ENCODE measurements at regions not wholly inside any gene's neighbourhood (a gene's known extent, or its start where the extent isn't known, plus 50 kb on each side); places are given as distances from the start of the nearest gene placed in this dataset.

- TF ChIP-seq CTCF (IDR thresholded peaks at IDR 0.05; ENCODE audit: insufficient read depth, low read length) = no peak
- H3K4me3 ChIP-seq (ENCODE audit: low read depth, low read length) = no peak overlapping the region
- DNase-seq (ENCODE audit: low read depth) = no peak
Observed at GRCh38 chr12:74204236-74204635, 333.4 kb upstream of the ATXN7L3B start.

- TF ChIP-seq CTCF (IDR thresholded peaks at IDR 0.05; ENCODE audit: insufficient read depth, low read length) = no peak
- no peak overlapping the region for H3K4me3 ChIP-seq (ENCODE audit: low read depth, low read length)
- no peak for DNase-seq (ENCODE audit: low read depth)
Observed at GRCh38 chr12:74227846-74228545, 309.6 kb upstream of the ATXN7L3B start.

GRCh38 chr12:74229671-74230070 is 308.0 kb upstream of the ATXN7L3B start:
- TF ChIP-seq CTCF (IDR thresholded peaks at IDR 0.05; ENCODE audit: insufficient read depth, low read length) = no peak
- no peak overlapping the region for H3K4me3 ChIP-seq (ENCODE audit: low read depth, low read length)
- DNase-seq (ENCODE audit: low read depth) = no peak

GRCh38 chr12:74235342-74235741 is 302.3 kb upstream of the ATXN7L3B start:
- TF ChIP-seq CTCF (IDR thresholded peaks at IDR 0.05; ENCODE audit: insufficient read depth, low read length) = no peak
- no peak overlapping the region for H3K4me3 ChIP-seq (ENCODE audit: low read depth, low read length)
- DNase-seq (ENCODE audit: low read depth) = no peak

- TF ChIP-seq CTCF (IDR thresholded peaks at IDR 0.05; ENCODE audit: insufficient read depth, low read length) = no peak
- no peak overlapping the region for H3K4me3 ChIP-seq (ENCODE audit: low read depth, low read length)
- DNase-seq (ENCODE audit: low read depth) = no peak
Observed at GRCh38 chr12:74241341-74241740, 296.3 kb upstream of the ATXN7L3B start.

GRCh38 chr12:74242088-74242487 is 295.5 kb upstream of the ATXN7L3B start:
- DNase-seq (ENCODE audit: low read depth) = no peak
- no peak for TF ChIP-seq CTCF (IDR thresholded peaks at IDR 0.05; ENCODE audit: insufficient read depth, low read length)
- H3K4me3 ChIP-seq (ENCODE audit: low read depth, low read length) = no peak overlapping the region

GRCh38 chr12:74245458-74245857 is 292.2 kb upstream of the ATXN7L3B start:
- DNase-seq (ENCODE audit: low read depth) = no peak
- no peak overlapping the region for H3K4me3 ChIP-seq (ENCODE audit: low read depth, low read length)
- no peak for TF ChIP-seq CTCF (IDR thresholded peaks at IDR 0.05; ENCODE audit: insufficient read depth, low read length)

Data from fibroblast of the aortic adventitia (primary cell).